GM23338 (cell line): ENCODE measurements at regions not wholly inside any gene's neighbourhood (a gene's known extent, or its start where the extent isn't known, plus 50 kb on each side); places are given as distances from the start of the nearest gene placed in this dataset.
A peak's percentile ranks its signal among the peaks of the same experiment; 100 is the strongest.

Experiments
- ATAC-seq: fragments of 200-7000 bp; cut with Tn5 transposase; 3 replicates; pipeline ENCODE4 v1.9.1; 2020
- DNase-seq: peaks from one replicate; pipeline ENCODE4 v3.0.0-alpha.2; 2015; ENCODE audit warnings: low spot score
- H2AFZ ChIP-seq: fragments of 200-600 bp; sonication (generic); 2 replicates; pipeline ENCODE4 v1.8.0; 2016; ENCODE audit warnings: antibody characterized with exemption, mild to moderate bottlenecking, moderate library complexity
- H3F3A ChIP-seq: fragments of 200-600 bp; sonication (generic); replicated peaks from 2 replicates; pipeline ENCODE4 v1.8.0; 2017; ENCODE audit warnings: antibody characterized with exemption, mixed run types, low read depth
- H3K27ac ChIP-seq: fragments of 200-600 bp; sonication (generic); 2 replicates; pipeline ENCODE4 v1.6.1; 2016; ENCODE audit warnings: low read depth
- H3K27me3 ChIP-seq: fragments of 200-600 bp; sonication (generic); 2 replicates; pipeline ENCODE4 v1.8.0; 2016; ENCODE audit warnings: mild to moderate bottlenecking, mixed run types, moderate library complexity; ENCODE audit not compliant: insufficient read depth
- H3K36me3 ChIP-seq: fragments of 200-600 bp; sonication (generic); 2 replicates; pipeline ENCODE4 v1.8.0; 2016; ENCODE audit warnings: mild to moderate bottlenecking; ENCODE audit not compliant: insufficient read depth
- H3K4me1 ChIP-seq: fragments of 200-600 bp; sonication (generic); 2 replicates; pipeline ENCODE4 v1.8.0; 2016; ENCODE audit warnings: mild to moderate bottlenecking, moderate library complexity; ENCODE audit not compliant: insufficient read depth
- H3K4me2 ChIP-seq: fragments of 200-600 bp; sonication (generic); 2 replicates; pipeline ENCODE4 v1.7.1; 2017; ENCODE audit warnings: mixed run types
- H3K4me3 ChIP-seq: fragments of 200-600 bp; sonication (generic); 2 replicates; pipeline ENCODE4 v1.6.1; 2016; ENCODE audit warnings: mixed run types
- H3K79me2 ChIP-seq: fragments of 200-600 bp; sonication (generic); replicated peaks from 2 replicates; pipeline ENCODE4 v1.8.0; 2017; ENCODE audit warnings: mild to moderate bottlenecking; ENCODE audit not compliant: insufficient read depth
- H3K9me2 ChIP-seq: fragments of 200-600 bp; sonication (generic); 2 replicates; pipeline ENCODE4 v1.8.0; 2017; ENCODE audit not compliant: insufficient read depth
- H4K20me1 ChIP-seq: fragments of 200-600 bp; sonication (generic); replicated peaks from 2 replicates; pipeline ENCODE4 v1.8.0; 2017; ENCODE audit warnings: mild to moderate bottlenecking; ENCODE audit not compliant: insufficient read depth
- H3K27ac Mint-ChIP-seq: 2 replicates; pipeline ENCODE4 v1.8.0; 2020; ENCODE audit warnings: inconsistent platforms, mild to moderate bottlenecking, moderate library complexity, mixed read lengths
- H3K27me3 Mint-ChIP-seq: 3 replicates; pipeline ENCODE4 v1.8.0; 2022; ENCODE audit warnings: low read depth, mild to moderate bottlenecking, moderate library complexity, mixed read lengths, inconsistent platforms; ENCODE audit not compliant: insufficient read depth, poor library complexity
- H3K36me3 Mint-ChIP-seq: 3 replicates; pipeline ENCODE4 v1.8.0; 2021; ENCODE audit warnings: low read depth, mild to moderate bottlenecking, inconsistent platforms, moderate library complexity, mixed read lengths
- H3K4me1 Mint-ChIP-seq: 3 replicates; pipeline ENCODE4 v1.8.0; 2020; ENCODE audit warnings: mild to moderate bottlenecking, inconsistent platforms, mixed read lengths
- H3K4me3 Mint-ChIP-seq: 3 replicates; pipeline ENCODE4 v1.8.0; 2021; ENCODE audit warnings: moderate library complexity, mild to moderate bottlenecking, inconsistent platforms, mixed read lengths
- H3K9me3 Mint-ChIP-seq: 3 replicates; pipeline ENCODE4 v1.8.0; 2020; ENCODE audit warnings: moderate library complexity, mild to moderate bottlenecking, inconsistent platforms, mixed read lengths
- CREB1 ChIP-seq: fragments of 250-450 bp; sonication (Bioruptor Pico); IDR thresholded peaks from 2 replicates; pipeline ENCODE4 v1.5.0; 2020; ENCODE audit warnings: low read depth, mild to moderate bottlenecking, moderate library complexity
- EZH2 ChIP-seq: fragments of 200-600 bp; sonication (generic); IDR thresholded peaks from one replicate; pipeline ENCODE4 v1.8.0; 2017; ENCODE audit warnings: antibody characterized with exemption, mild to moderate bottlenecking, low read depth; ENCODE audit not compliant: unreplicated experiment
- NANOG ChIP-seq: IDR thresholded peaks from 2 replicates; pipeline ENCODE4 v1.6.1; 2016; ENCODE audit warnings: antibody characterized with exemption, borderline replicate concordance
- STAT1 ChIP-seq: IDR thresholded peaks from one replicate; pipeline ENCODE4 v1.6.1; 2016; ENCODE audit warnings: antibody characterized with exemption; ENCODE audit not compliant: unreplicated experiment
- ZNF114 ChIP-seq: fragments of 250-450 bp; sonication (Bioruptor Pico); IDR thresholded peaks from 2 replicates; pipeline ENCODE4 v1.5.0; 2020; ENCODE audit warnings: mild to moderate bottlenecking, moderate library complexity
- TF ChIP-seq, protein P1 (sequence below): fragments of 250-450 bp; sonication (Bioruptor Pico); IDR thresholded peaks from 2 replicates; pipeline ENCODE4 v1.5.0; 2020; ENCODE audit warnings: mild to moderate bottlenecking, moderate library complexity
- TF ChIP-seq, protein P2 (sequence below): IDR thresholded peaks from 2 replicates; pipeline ENCODE4 v1.6.1; 2016; ENCODE audit warnings: antibody characterized with exemption
- TF ChIP-seq, protein P3 (sequence below): IDR thresholded peaks from one replicate; pipeline ENCODE4 v1.6.1; 2018; ENCODE audit warnings: antibody characterized with exemption; ENCODE audit not compliant: unreplicated experiment
- TF ChIP-seq, protein P4 (sequence below), 2 experiments: fragments of 200-600 bp in 1 of 2; sonication (generic) in 1 of 2; conservative IDR thresholded peaks; 2 replicates each; pipeline versions ENCODE4 v1.5.1 to v1.6.1; 2016 to 2017; ENCODE audit warnings: antibody characterized with exemption in 2 of 2, low read depth in 2 of 2, mild to moderate bottlenecking in 2 of 2, moderate library complexity in 1 of 2

DNA sequence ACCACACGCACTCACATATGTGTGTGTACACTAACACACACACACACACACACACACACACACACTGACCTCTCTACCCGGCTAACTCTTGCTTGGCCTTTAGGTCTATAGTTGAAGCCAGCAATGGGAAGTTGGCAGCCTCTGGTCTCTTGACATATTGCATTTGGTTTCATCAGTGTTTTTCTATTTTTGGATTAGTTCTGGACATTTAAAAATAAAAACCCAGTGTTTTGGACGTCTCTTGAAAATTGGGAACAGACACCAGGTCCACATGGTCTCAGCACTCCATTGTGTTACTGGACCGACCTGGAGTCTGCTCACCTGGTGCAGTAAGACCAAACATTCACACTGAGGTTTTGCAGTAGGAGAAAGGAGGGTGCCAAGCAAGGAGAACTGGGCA is 50.4 kb upstream of the AFF3 start:
- ATAC-seq, result no peak
- Mint-ChIP-seq H3K36me3 (no peaks in the 10 kb centered on the region), H3K9me3 (no peaks in the 10 kb centered on the region; the same call in 2 of the 3 replicates), H3K27me3 (peaks cover 4% of the 10 kb centered on the region), H3K4me1 (peaks cover 21% of the 10 kb centered on the region), H3K4me3 (no peak overlapping the region), H3K27ac (no peak overlapping the region)
- H3K27ac ChIP-seq, result no peak overlapping the region
- no peak overlapping the region for H3K4me3 ChIP-seq
- H3K4me1 ChIP-seq, result peaks cover 16% of the 10 kb centered on the region
- H3K36me3 ChIP-seq, result no peaks in the 10 kb centered on the region
- H3K79me2 ChIP-seq, result no peaks in the 10 kb centered on the region
- no peaks in the 10 kb centered on the region for H3F3A ChIP-seq
- H3K4me2 ChIP-seq, result no peak overlapping the region
- H3K27me3 ChIP-seq, result no peaks in the 10 kb centered on the region
- no peaks in the 10 kb centered on the region for H4K20me1 ChIP-seq
- peaks cover 7% of the 10 kb centered on the region for H3K9me2 ChIP-seq
- TF ChIP-seq, protein P1, sequence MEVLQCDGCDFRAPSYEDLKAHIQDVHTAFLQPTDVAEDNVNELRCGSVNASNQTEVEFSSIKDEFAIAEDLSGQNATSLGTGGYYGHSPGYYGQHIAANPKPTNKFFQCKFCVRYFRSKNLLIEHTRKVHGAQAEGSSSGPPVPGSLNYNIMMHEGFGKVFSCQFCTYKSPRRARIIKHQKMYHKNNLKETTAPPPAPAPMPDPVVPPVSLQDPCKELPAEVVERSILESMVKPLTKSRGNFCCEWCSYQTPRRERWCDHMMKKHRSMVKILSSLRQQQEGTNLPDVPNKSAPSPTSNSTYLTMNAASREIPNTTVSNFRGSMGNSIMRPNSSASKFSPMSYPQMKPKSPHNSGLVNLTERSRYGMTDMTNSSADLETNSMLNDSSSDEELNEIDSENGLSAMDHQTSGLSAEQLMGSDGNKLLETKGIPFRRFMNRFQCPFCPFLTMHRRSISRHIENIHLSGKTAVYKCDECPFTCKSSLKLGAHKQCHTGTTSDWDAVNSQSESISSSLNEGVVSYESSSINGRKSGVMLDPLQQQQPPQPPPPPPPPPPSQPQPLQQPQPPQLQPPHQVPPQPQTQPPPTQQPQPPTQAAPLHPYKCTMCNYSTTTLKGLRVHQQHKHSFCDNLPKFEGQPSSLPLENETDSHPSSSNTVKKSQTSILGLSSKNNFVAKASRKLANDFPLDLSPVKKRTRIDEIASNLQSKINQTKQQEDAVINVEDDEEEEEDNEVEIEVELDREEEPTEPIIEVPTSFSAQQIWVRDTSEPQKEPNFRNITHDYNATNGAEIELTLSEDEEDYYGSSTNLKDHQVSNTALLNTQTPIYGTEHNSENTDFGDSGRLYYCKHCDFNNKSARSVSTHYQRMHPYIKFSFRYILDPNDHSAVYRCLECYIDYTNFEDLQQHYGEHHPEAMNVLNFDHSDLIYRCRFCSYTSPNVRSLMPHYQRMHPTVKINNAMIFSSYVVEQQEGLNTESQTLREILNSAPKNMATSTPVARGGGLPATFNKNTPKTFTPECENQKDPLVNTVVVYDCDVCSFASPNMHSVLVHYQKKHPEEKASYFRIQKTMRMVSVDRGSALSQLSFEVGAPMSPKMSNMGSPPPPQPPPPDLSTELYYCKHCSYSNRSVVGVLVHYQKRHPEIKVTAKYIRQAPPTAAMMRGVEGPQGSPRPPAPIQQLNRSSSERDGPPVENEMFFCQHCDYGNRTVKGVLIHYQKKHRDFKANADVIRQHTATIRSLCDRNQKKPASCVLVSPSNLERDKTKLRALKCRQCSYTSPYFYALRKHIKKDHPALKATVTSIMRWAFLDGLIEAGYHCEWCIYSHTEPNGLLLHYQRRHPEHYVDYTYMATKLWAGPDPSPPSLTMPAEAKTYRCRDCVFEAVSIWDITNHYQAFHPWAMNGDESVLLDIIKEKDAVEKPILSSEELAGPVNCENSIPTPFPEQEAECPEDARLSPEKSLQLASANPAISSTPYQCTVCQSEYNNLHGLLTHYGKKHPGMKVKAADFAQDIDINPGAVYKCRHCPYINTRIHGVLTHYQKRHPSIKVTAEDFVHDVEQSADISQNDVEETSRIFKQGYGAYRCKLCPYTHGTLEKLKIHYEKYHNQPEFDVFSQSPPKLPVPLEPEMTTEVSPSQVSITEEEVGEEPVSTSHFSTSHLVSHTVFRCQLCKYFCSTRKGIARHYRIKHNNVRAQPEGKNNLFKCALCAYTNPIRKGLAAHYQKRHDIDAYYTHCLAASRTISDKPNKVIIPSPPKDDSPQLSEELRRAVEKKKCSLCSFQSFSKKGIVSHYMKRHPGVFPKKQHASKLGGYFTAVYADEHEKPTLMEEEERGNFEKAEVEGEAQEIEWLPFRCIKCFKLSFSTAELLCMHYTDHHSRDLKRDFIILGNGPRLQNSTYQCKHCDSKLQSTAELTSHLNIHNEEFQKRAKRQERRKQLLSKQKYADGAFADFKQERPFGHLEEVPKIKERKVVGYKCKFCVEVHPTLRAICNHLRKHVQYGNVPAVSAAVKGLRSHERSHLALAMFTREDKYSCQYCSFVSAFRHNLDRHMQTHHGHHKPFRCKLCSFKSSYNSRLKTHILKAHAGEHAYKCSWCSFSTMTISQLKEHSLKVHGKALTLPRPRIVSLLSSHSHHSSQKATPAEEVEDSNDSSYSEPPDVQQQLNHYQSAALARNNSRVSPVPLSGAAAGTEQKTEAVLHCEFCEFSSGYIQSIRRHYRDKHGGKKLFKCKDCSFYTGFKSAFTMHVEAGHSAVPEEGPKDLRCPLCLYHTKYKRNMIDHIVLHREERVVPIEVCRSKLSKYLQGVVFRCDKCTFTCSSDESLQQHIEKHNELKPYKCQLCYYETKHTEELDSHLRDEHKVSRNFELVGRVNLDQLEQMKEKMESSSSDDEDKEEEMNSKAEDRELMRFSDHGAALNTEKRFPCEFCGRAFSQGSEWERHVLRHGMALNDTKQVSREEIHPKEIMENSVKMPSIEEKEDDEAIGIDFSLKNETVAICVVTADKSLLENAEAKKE (CRISPR knock-in tag), result no peak
- no peak for TF ChIP-seq EZH2
- no peak for TF ChIP-seq NANOG
- no peak for DNase-seq
- no peak overlapping the region for H2AFZ ChIP-seq

DNA sequence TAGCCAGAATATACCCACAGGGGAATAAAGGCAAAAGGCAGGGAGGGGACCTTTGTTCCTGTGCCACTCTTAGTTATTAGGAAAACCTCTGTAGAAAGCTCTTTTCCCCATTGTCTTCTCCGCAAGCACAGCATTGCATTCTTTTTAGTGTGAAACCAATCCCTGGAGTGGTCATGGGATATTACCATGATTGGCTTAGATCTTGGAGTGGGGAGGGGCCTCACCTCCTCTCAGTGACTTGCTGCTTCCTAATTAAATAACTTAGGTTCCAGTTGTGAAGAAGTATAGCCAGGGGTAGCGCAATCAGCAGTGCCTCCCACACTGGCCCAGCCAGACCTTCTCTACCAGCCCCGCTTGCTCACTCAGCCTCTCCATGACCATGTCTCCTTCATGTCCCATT is 49.9 kb upstream of the AFF3 start:
- 0 out of 2 replicates have a peak overlapping the region, but pooled peaks have one; percentile 52 for H2AFZ ChIP-seq
- H3F3A ChIP-seq, result no peaks in the 10 kb centered on the region
- peaks cover 11% of the 10 kb centered on the region for H3K4me1 ChIP-seq
- H3K9me3 Mint-ChIP-seq, result no peaks in the 10 kb centered on the region; the same call in 2 of the 3 replicates
- no peak overlapping the region for H3K4me3 Mint-ChIP-seq
- peaks cover 16% of the 10 kb centered on the region for H3K4me1 Mint-ChIP-seq
- H4K20me1 ChIP-seq, result no peaks in the 10 kb centered on the region
- no peaks in the 10 kb centered on the region for H3K79me2 ChIP-seq
- H3K9me2 ChIP-seq, result peaks cover 7% of the 10 kb centered on the region
- no peaks in the 10 kb centered on the region for H3K36me3 ChIP-seq
- H3K4me2 ChIP-seq, result no peak overlapping the region
- no peaks in the 10 kb centered on the region for H3K36me3 Mint-ChIP-seq
- H3K27ac ChIP-seq, result no peak overlapping the region
- no peak overlapping the region for H3K27ac Mint-ChIP-seq
- H3K4me3 ChIP-seq, result no peak overlapping the region
- DNase-seq (no peak), ATAC-seq (no peak)
- peaks cover 4% of the 10 kb centered on the region for H3K27me3 Mint-ChIP-seq
- no peaks in the 10 kb centered on the region for H3K27me3 ChIP-seq
- no peak for TF ChIP-seq EZH2
- TF ChIP-seq, protein P2, sequence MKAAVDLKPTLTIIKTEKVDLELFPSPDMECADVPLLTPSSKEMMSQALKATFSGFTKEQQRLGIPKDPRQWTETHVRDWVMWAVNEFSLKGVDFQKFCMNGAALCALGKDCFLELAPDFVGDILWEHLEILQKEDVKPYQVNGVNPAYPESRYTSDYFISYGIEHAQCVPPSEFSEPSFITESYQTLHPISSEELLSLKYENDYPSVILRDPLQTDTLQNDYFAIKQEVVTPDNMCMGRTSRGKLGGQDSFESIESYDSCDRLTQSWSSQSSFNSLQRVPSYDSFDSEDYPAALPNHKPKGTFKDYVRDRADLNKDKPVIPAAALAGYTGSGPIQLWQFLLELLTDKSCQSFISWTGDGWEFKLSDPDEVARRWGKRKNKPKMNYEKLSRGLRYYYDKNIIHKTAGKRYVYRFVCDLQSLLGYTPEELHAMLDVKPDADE, result no peak
- no peak for TF ChIP-seq STAT1
- no peak for TF ChIP-seq NANOG
- no peak for TF ChIP-seq CREB1
- TF ChIP-seq, protein P3, sequence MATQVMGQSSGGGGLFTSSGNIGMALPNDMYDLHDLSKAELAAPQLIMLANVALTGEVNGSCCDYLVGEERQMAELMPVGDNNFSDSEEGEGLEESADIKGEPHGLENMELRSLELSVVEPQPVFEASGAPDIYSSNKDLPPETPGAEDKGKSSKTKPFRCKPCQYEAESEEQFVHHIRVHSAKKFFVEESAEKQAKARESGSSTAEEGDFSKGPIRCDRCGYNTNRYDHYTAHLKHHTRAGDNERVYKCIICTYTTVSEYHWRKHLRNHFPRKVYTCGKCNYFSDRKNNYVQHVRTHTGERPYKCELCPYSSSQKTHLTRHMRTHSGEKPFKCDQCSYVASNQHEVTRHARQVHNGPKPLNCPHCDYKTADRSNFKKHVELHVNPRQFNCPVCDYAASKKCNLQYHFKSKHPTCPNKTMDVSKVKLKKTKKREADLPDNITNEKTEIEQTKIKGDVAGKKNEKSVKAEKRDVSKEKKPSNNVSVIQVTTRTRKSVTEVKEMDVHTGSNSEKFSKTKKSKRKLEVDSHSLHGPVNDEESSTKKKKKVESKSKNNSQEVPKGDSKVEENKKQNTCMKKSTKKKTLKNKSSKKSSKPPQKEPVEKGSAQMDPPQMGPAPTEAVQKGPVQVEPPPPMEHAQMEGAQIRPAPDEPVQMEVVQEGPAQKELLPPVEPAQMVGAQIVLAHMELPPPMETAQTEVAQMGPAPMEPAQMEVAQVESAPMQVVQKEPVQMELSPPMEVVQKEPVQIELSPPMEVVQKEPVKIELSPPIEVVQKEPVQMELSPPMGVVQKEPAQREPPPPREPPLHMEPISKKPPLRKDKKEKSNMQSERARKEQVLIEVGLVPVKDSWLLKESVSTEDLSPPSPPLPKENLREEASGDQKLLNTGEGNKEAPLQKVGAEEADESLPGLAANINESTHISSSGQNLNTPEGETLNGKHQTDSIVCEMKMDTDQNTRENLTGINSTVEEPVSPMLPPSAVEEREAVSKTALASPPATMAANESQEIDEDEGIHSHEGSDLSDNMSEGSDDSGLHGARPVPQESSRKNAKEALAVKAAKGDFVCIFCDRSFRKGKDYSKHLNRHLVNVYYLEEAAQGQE, result no peak
- TF ChIP-seq, protein P4, sequence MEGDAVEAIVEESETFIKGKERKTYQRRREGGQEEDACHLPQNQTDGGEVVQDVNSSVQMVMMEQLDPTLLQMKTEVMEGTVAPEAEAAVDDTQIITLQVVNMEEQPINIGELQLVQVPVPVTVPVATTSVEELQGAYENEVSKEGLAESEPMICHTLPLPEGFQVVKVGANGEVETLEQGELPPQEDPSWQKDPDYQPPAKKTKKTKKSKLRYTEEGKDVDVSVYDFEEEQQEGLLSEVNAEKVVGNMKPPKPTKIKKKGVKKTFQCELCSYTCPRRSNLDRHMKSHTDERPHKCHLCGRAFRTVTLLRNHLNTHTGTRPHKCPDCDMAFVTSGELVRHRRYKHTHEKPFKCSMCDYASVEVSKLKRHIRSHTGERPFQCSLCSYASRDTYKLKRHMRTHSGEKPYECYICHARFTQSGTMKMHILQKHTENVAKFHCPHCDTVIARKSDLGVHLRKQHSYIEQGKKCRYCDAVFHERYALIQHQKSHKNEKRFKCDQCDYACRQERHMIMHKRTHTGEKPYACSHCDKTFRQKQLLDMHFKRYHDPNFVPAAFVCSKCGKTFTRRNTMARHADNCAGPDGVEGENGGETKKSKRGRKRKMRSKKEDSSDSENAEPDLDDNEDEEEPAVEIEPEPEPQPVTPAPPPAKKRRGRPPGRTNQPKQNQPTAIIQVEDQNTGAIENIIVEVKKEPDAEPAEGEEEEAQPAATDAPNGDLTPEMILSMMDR (conservative IDR thresholded peaks at IDR 0.05; ENCODE audit: low read depth in 2 of 2), result no peak
- TF ChIP-seq ZNF114 (CRISPR knock-in tag), result no peak
